ENCODE measurements at regions not wholly inside any gene's neighbourhood (a gene's known extent, or its start where the extent isn't known, plus 50 kb on each side); places are given as distances from the start of the nearest gene placed in this dataset.

GRCh38 chr11:38006466-38006865 is 1408.4 kb upstream of the RAG2 start:
- Histone ChIP-seq H3K9me3 (no peaks in the 10 kb centered on the region), H3K27me3 (replicated peaks; ENCODE audit: insufficient read depth) (no peaks in the 10 kb centered on the region), H3K27ac (no peak overlapping the region), H3K4me3 (no peak overlapping the region), H3K36me3 (no peaks in the 10 kb centered on the region), H3K4me1 (replicated peaks) (no peaks in the 10 kb centered on the region)
- intact Hi-C loops (cut with DNase I): no loop called here
- TF ChIP-seq CTCF (IDR thresholded peaks at IDR 0.05) (no peak), POLR2AphosphoS5 (IDR thresholded peaks at IDR 0.05) (no peak), POLR2A (IDR thresholded peaks at IDR 0.05) (no peak)
- DNase-seq (ENCODE audit: low spot score): no peak

- H3K4me1 ChIP-seq (replicated peaks): no peaks in the 10 kb centered on the region
- H3K36me3 ChIP-seq: no peaks in the 10 kb centered on the region
- H3K4me3 ChIP-seq: no peak overlapping the region
- intact Hi-C loops (cut with DNase I): no loop called here
- no peaks in the 10 kb centered on the region for H3K27me3 ChIP-seq (replicated peaks; ENCODE audit: insufficient read depth)
- DNase-seq (ENCODE audit: low spot score): no peak
- H3K9me3 ChIP-seq: no peaks in the 10 kb centered on the region
- H3K27ac ChIP-seq: no peak overlapping the region
- TF ChIP-seq CTCF (IDR thresholded peaks at IDR 0.05): no peak
- no peak for TF ChIP-seq POLR2A (IDR thresholded peaks at IDR 0.05)
- no peak for TF ChIP-seq POLR2AphosphoS5 (IDR thresholded peaks at IDR 0.05)
- 56% methylated on average over 2 of the region's 2 CpGs for WGBS
Measured at GRCh38 chr11:38005597-38005996, 1407.6 kb upstream of the RAG2 start.

GRCh38 chr11:37999171-37999570 is 1401.1 kb upstream of the RAG2 start:
- Histone ChIP-seq H3K27me3 (replicated peaks; ENCODE audit: insufficient read depth) (no peaks in the 10 kb centered on the region), H3K9me3 (no peaks in the 10 kb centered on the region), H3K4me3 (no peak overlapping the region), H3K36me3 (no peaks in the 10 kb centered on the region), H3K27ac (no peak overlapping the region), H3K4me1 (replicated peaks) (no peaks in the 10 kb centered on the region)
- WGBS: 84% methylated on average over 3 of the region's 3 CpGs
- TF ChIP-seq POLR2AphosphoS5 (IDR thresholded peaks at IDR 0.05): no peak
- no peak for TF ChIP-seq CTCF (IDR thresholded peaks at IDR 0.05)
- TF ChIP-seq POLR2A (IDR thresholded peaks at IDR 0.05): no peak
- DNase-seq (ENCODE audit: low spot score): no peak
- intact Hi-C loops (cut with DNase I): no loop called here

GRCh38 chr11:37995886-37996285 is 1397.8 kb upstream of the RAG2 start:
- Histone ChIP-seq H3K4me3 (no peak overlapping the region), H3K9me3 (no peaks in the 10 kb centered on the region), H3K27me3 (replicated peaks; ENCODE audit: insufficient read depth) (no peaks in the 10 kb centered on the region), H3K27ac (no peak overlapping the region), H3K36me3 (no peaks in the 10 kb centered on the region), H3K4me1 (replicated peaks) (no peaks in the 10 kb centered on the region)
- DNase-seq (ENCODE audit: low spot score): no peak
- WGBS: 29% methylated on average over 2 of the region's 2 CpGs
- TF ChIP-seq CTCF (IDR thresholded peaks at IDR 0.05) (no peak), POLR2A (IDR thresholded peaks at IDR 0.05) (no peak), POLR2AphosphoS5 (IDR thresholded peaks at IDR 0.05) (no peak)
- intact Hi-C loops (cut with DNase I): no loop called here

- Histone ChIP-seq H3K36me3 (no peaks in the 10 kb centered on the region), H3K4me1 (replicated peaks) (no peaks in the 10 kb centered on the region), H3K4me3 (no peak overlapping the region), H3K9me3 (no peaks in the 10 kb centered on the region), H3K27ac (no peak overlapping the region), H3K27me3 (replicated peaks; ENCODE audit: insufficient read depth) (no peaks in the 10 kb centered on the region)
- DNase-seq (ENCODE audit: low spot score): no peak
- intact Hi-C loops (cut with DNase I): no loop called here
- TF ChIP-seq CTCF (IDR thresholded peaks at IDR 0.05) (no peak), POLR2AphosphoS5 (IDR thresholded peaks at IDR 0.05) (no peak), POLR2A (IDR thresholded peaks at IDR 0.05) (no peak)
- 21% methylated on average over 3 of the region's 3 CpGs for WGBS
Measured at GRCh38 chr11:37988031-37988430, 1390.0 kb upstream of the RAG2 start.
